Caco-2 (cell line): ENCODE measurements at regions not wholly inside any gene's neighbourhood (a gene's known extent, or its start where the extent isn't known, plus 50 kb on each side); places are given as distances from the start of the nearest gene placed in this dataset.
"Not testable (repeated sequence)": the region's sequence is repeated elsewhere in the genome, so short reads cannot be mapped to it uniquely, and the experiment has no call there.

Experiments
- BruUV-seq: library from RNA; stranded (reverse); fragments of 400-500 nt; replicated peaks from 2 replicates; lab custom pipeline; 2021; lab: Mats Ljungman, UMichigan
- CTCF ChIA-PET: fragments of 300-600 bp; sonication (Branson Sonifier 250); formaldehyde crosslinking; loops from one replicate; lab custom pipeline; 2022; ENCODE audit warnings: antibody characterized with exemption; lab: Charles Lee
- POLR2A ChIA-PET: fragments of 300-600 bp; sonication (Branson Sonifier 250); formaldehyde crosslinking; loops from one replicate; lab custom pipeline; 2022; ENCODE audit warnings: antibody characterized with exemption; lab: Charles Lee
- DNase-seq, 2 experiments: peaks; one replicate each; pipeline versions ENCODE4 v3.0.0 to v3.0.0-alpha.2; 2020 to 2022
- H3K27me3 ChIP-seq: replicated peaks from 2 replicates; pipeline ENCODE4 v1.6.0; 2011; ENCODE audit warnings: low read length; ENCODE audit not compliant: control insufficient read depth, insufficient read depth
- H3K36me3 ChIP-seq: 2 replicates; pipeline ENCODE4 v1.5.1; 2011; ENCODE audit warnings: low read length; ENCODE audit not compliant: control insufficient read depth, insufficient read depth
- H3K4me1 ChIP-seq: fragments of 250-450 bp; sonication (Bioruptor Pico); 2 replicates; pipeline ENCODE4 v1.5.1; 2020; ENCODE audit warnings: mild to moderate bottlenecking
- H3K4me3 ChIP-seq: 2 replicates; pipeline ENCODE4 v1.5.1; 2011; ENCODE audit warnings: low read depth, mild to moderate bottlenecking, control low read depth, low read length
- H3K9me3 ChIP-seq: fragments of 250-450 bp; sonication (Bioruptor Pico); 2 replicates; pipeline ENCODE4 v1.5.1; 2020; ENCODE audit warnings: mild to moderate bottlenecking, moderate library complexity
- H3K27ac Mint-ChIP-seq: one replicate; pipeline ENCODE4 v1.8.0; 2022; ENCODE audit warnings: mixed read lengths; ENCODE audit not compliant: unreplicated experiment
- H3K27me3 Mint-ChIP-seq: one replicate; pipeline ENCODE4 v1.8.0; 2022; ENCODE audit warnings: mixed read lengths; ENCODE audit not compliant: insufficient read depth, unreplicated experiment
- H3K36me3 Mint-ChIP-seq: one replicate; pipeline ENCODE4 v1.8.0; 2022; ENCODE audit warnings: mild to moderate bottlenecking, mixed read lengths; ENCODE audit not compliant: insufficient read depth, unreplicated experiment
- H3K4me1 Mint-ChIP-seq: one replicate; pipeline ENCODE4 v1.8.0; 2022; ENCODE audit warnings: low read depth, mixed read lengths; ENCODE audit not compliant: unreplicated experiment
- H3K4me3 Mint-ChIP-seq: one replicate; pipeline ENCODE4 v1.8.0; 2022; ENCODE audit warnings: mild to moderate bottlenecking, moderate library complexity, mixed read lengths; ENCODE audit not compliant: unreplicated experiment
- H3K9me3 Mint-ChIP-seq: one replicate; pipeline ENCODE4 v1.8.0; 2022; ENCODE audit warnings: mixed read lengths; ENCODE audit not compliant: unreplicated experiment
- intact Hi-C: fragments of 100-400 bp; cut with micrococcal nuclease; formaldehyde crosslinking; loops from one replicate; pipeline ENCODE4 v1.10.0; 2022; ENCODE audit not compliant: unreplicated experiment

GRCh38 chr2:111480016-111480625 is 359.4 kb downstream of the BCL2L11 start:
- intact Hi-C loops = loop anchor here (5.0 kb wide), 1 partner anchor 182 kb away; no protein-coding TSS in a partner anchor
- H3K4me3 Mint-ChIP-seq, H3K36me3 ChIP-seq, POLR2A ChIA-PET, CTCF ChIA-PET, H3K4me3 ChIP-seq, H3K4me1 ChIP-seq, H3K27ac Mint-ChIP-seq, DNase-seq, H3K4me1 Mint-ChIP-seq, H3K27me3 ChIP-seq, H3K27me3 Mint-ChIP-seq, BruUV-seq, H3K9me3 Mint-ChIP-seq, H3K9me3 ChIP-seq: not testable (repeated sequence)
- H3K36me3 Mint-ChIP-seq = peaks cover 11% of the 10 kb centered on the region

GRCh38 chr2:111480633-111481032 is 359.9 kb downstream of the BCL2L11 start:
- H3K4me1 ChIP-seq, H3K27me3 Mint-ChIP-seq, H3K9me3 Mint-ChIP-seq, BruUV-seq, POLR2A ChIA-PET, CTCF ChIA-PET, H3K27me3 ChIP-seq, H3K4me3 Mint-ChIP-seq, H3K4me1 Mint-ChIP-seq, H3K36me3 ChIP-seq, H3K4me3 ChIP-seq, H3K27ac Mint-ChIP-seq, H3K9me3 ChIP-seq, DNase-seq: not testable (repeated sequence)
- H3K36me3 Mint-ChIP-seq = peaks cover 11% of the 10 kb centered on the region
- intact Hi-C loops = loop anchor here (5.0 kb wide), 1 partner anchor 182 kb away; no protein-coding TSS in a partner anchor

GRCh38 chr2:111481219-111481618 is 360.5 kb downstream of the BCL2L11 start:
- DNase-seq, H3K9me3 Mint-ChIP-seq, H3K4me3 ChIP-seq, H3K4me3 Mint-ChIP-seq, H3K4me1 ChIP-seq, H3K4me1 Mint-ChIP-seq, H3K27me3 Mint-ChIP-seq, H3K27me3 ChIP-seq, H3K27ac Mint-ChIP-seq, POLR2A ChIA-PET, H3K36me3 ChIP-seq, CTCF ChIA-PET, BruUV-seq, H3K9me3 ChIP-seq: not testable (repeated sequence)
- intact Hi-C loops = loop anchor here (5.0 kb wide), 1 partner anchor 181 kb away; no protein-coding TSS in a partner anchor
- H3K36me3 Mint-ChIP-seq = peaks cover 11% of the 10 kb centered on the region

- H3K36me3 ChIP-seq, H3K9me3 ChIP-seq, H3K4me1 ChIP-seq, DNase-seq, BruUV-seq, POLR2A ChIA-PET, H3K27me3 Mint-ChIP-seq, H3K27ac Mint-ChIP-seq, H3K27me3 ChIP-seq, H3K4me3 ChIP-seq, H3K9me3 Mint-ChIP-seq, H3K4me1 Mint-ChIP-seq, H3K4me3 Mint-ChIP-seq: not testable (repeated sequence)
- H3K36me3 Mint-ChIP-seq = peaks cover 11% of the 10 kb centered on the region
- CTCF ChIA-PET = interaction anchor here (0.6 kb wide), 1 partner anchor 216 kb away, joined by 3 read pairs; no protein-coding TSS in a partner anchor
- intact Hi-C loops = loop anchor here (5.0 kb wide), 1 partner anchor 179 kb away; no protein-coding TSS in a partner anchor
Measured at GRCh38 chr2:111482987-111483679, 362.4 kb downstream of the BCL2L11 start.

- H3K9me3 ChIP-seq, H3K27ac Mint-ChIP-seq, H3K4me1 Mint-ChIP-seq, BruUV-seq, H3K4me3 ChIP-seq, DNase-seq, H3K36me3 ChIP-seq, H3K4me3 Mint-ChIP-seq, H3K36me3 Mint-ChIP-seq, CTCF ChIA-PET, H3K27me3 ChIP-seq, POLR2A ChIA-PET, H3K9me3 Mint-ChIP-seq, H3K27me3 Mint-ChIP-seq, H3K4me1 ChIP-seq: not testable (repeated sequence)
- intact Hi-C loops = loop anchor here (5.0 kb wide), 1 partner anchor 178 kb away; no protein-coding TSS in a partner anchor
Measured at GRCh38 chr2:111484097-111484496, 363.4 kb downstream of the BCL2L11 start.

GRCh38 chr2:111485895-111486294 is 365.2 kb downstream of the BCL2L11 start:
- H3K4me3 ChIP-seq, POLR2A ChIA-PET, H3K4me1 Mint-ChIP-seq, H3K36me3 Mint-ChIP-seq, H3K36me3 ChIP-seq, H3K9me3 ChIP-seq, DNase-seq, CTCF ChIA-PET, H3K4me1 ChIP-seq, H3K9me3 Mint-ChIP-seq, H3K27me3 Mint-ChIP-seq, intact Hi-C loops, BruUV-seq, H3K4me3 Mint-ChIP-seq, H3K27ac Mint-ChIP-seq, H3K27me3 ChIP-seq: not testable (repeated sequence)

GRCh38 chr2:111488451-111488850 is 367.7 kb downstream of the BCL2L11 start:
- POLR2A ChIA-PET, H3K9me3 Mint-ChIP-seq, H3K4me3 Mint-ChIP-seq, H3K9me3 ChIP-seq, CTCF ChIA-PET, DNase-seq, H3K27ac Mint-ChIP-seq, H3K27me3 Mint-ChIP-seq, H3K4me1 ChIP-seq, intact Hi-C loops, H3K36me3 ChIP-seq, H3K36me3 Mint-ChIP-seq, BruUV-seq, H3K4me1 Mint-ChIP-seq, H3K27me3 ChIP-seq, H3K4me3 ChIP-seq: not testable (repeated sequence)
